H1 (cell line): ENCODE measurements at regions not wholly inside any gene's neighbourhood (a gene's known extent, or its start where the extent isn't known, plus 50 kb on each side); places are given as distances from the start of the nearest gene placed in this dataset.

Experiments
- CHD7 ChIP-seq: fragments of 300-600 bp; sonication (generic); IDR thresholded peaks from 2 replicates; pipeline ENCODE4 v1.7.1; 2012; ENCODE audit warnings: low read length, moderate library complexity, mild to moderate bottlenecking, inconsistent platforms; ENCODE audit not compliant: insufficient replicate concordance

- TF ChIP-seq CHD7: no peak
Observed at GRCh38 chr1:199646761-199647160, 380.7 kb upstream of the NR5A2 start (continued).
